IPS-NIHi11 (cell line): ENCODE measurements at regions not wholly inside any gene's neighbourhood (a gene's known extent, or its start where the extent isn't known, plus 50 kb on each side); places are given as distances from the start of the nearest gene placed in this dataset.

Source experiments
- DNase-seq: peaks from one replicate; pipeline ENCODE4 v3.0.0; 2012; ENCODE audit warnings: mixed read lengths, low spot score

GRCh38 chr16:51474414-51475091 is 323.5 kb upstream of the SALL1 start:
- no peak for DNase-seq

- DNase-seq: no peak
Observed at GRCh38 chr16:51473091-51473490, 322.0 kb upstream of the SALL1 start.

GRCh38 chr16:51470492-51470891 is 319.4 kb upstream of the SALL1 start:
- DNase-seq: no peak

- no peak for DNase-seq
Observed at GRCh38 chr16:51464996-51465395, 313.9 kb upstream of the SALL1 start.

GRCh38 chr16:51461255-51461654 is 310.2 kb upstream of the SALL1 start:
- DNase-seq: no peak

- no peak for DNase-seq
Observed at GRCh38 chr16:51458356-51459140, 307.5 kb upstream of the SALL1 start.

GRCh38 chr16:51457775-51458174 is 306.7 kb upstream of the SALL1 start:
- no peak for DNase-seq

GRCh38 chr16:51455398-51455797 is 304.3 kb upstream of the SALL1 start:
- no peak for DNase-seq

- DNase-seq: no peak
Observed at GRCh38 chr16:51453251-51453650, 302.2 kb upstream of the SALL1 start.

GRCh38 chr16:51450909-51451308 is 299.8 kb upstream of the SALL1 start:
- DNase-seq: no peak

- no peak for DNase-seq
Observed at GRCh38 chr16:51450376-51450775, 299.3 kb upstream of the SALL1 start.

- peak; percentile 14 for DNase-seq
Observed at GRCh38 chr16:51449441-51449840, 298.4 kb upstream of the SALL1 start.

- no peak for DNase-seq
Observed at GRCh38 chr16:51445250-51445649, 294.2 kb upstream of the SALL1 start.

GRCh38 chr16:51443934-51444333 is 292.9 kb upstream of the SALL1 start:
- no peak for DNase-seq

GRCh38 chr16:51442141-51442870 is 291.2 kb upstream of the SALL1 start:
- DNase-seq: no peak

- peak; percentile 27 for DNase-seq
Observed at GRCh38 chr16:51440131-51440889, 289.2 kb upstream of the SALL1 start.

- no peak for DNase-seq
Observed at GRCh38 chr16:51439271-51439670, 288.2 kb upstream of the SALL1 start.

- no peak for DNase-seq
Observed at GRCh38 chr16:51436742-51437141, 285.7 kb upstream of the SALL1 start.

- no peak for DNase-seq
Observed at GRCh38 chr16:51434567-51435198, 283.6 kb upstream of the SALL1 start.

- no peak for DNase-seq
Observed at GRCh38 chr16:51433599-51433998, 282.5 kb upstream of the SALL1 start.

GRCh38 chr16:51431517-51432241 is 280.6 kb upstream of the SALL1 start:
- DNase-seq: no peak
